HG03378 (cell line): ENCODE measurements at regions not wholly inside any gene's neighbourhood (a gene's known extent, or its start where the extent isn't known, plus 50 kb on each side); places are given as distances from the start of the nearest gene placed in this dataset.
"Not testable (repeated sequence)": the region's sequence is repeated elsewhere in the genome, so short reads cannot be mapped to it uniquely, and the experiment has no call there.

ENCODE experiments used
- ATAC-seq: cut with Tn5 transposase; IDR thresholded peaks from one replicate; pipeline ENCODE4 v1.9.1; 2021; ENCODE audit warnings: mild to moderate bottlenecking, moderate library complexity; ENCODE audit not compliant: unreplicated experiment

DNA sequence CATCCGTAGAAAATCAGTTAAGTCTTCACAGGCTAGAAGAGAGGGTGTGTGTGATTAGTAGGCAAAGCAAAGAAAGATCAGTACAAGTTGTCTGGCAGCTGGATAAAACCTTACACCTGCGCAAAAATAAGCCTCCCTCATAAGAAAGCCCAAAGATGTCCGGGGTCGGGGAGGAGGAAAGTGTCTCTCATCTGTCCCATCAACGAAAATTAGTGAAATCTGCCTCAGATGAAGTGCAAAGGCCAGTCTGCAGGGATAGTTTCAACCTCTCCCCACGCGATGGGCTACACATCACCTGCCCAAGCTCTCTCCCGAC is 333.9 kb downstream of the SRGAP2C start:
- ATAC-seq = no peak

GRCh38 chr1:121519042-121519755 is 334.4 kb downstream of the SRGAP2C start:
- peak; percentile 38 for ATAC-seq

GRCh38 chr1:121519756-121520286 is 335.0 kb downstream of the SRGAP2C start:
- not testable (repeated sequence) for ATAC-seq

DNA sequence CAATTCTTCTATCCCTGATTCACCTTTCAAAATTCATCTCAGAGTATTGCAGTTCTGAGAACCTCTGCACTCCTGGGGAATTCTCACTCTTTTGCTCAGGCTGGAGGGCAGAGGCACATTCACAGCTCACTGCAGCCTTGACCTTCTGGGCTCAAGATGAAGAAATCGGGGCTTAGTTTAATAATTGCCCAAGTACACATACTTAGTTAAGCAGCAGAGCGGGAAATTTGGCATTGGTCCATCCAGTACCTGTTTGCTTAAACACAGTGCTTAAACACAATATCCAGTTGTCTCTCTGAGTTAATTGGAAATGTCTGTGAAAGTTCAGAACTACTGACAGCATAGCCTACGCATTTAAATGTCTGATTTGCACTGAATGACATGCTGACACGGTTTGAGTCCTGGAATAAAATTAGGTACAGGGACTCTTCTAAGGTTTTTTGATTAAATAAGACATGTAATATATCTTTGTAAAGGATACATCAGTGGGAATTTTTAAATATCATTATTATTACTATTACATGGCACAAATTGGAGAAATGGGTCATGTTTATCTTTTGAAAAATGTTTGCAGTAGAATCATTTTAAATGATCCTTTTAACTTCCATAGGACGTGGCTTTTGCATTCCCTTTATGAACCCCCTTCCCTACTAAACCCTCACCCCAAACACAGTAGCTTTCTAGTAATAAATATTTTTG is 337.4 kb downstream of the SRGAP2C start:
- ATAC-seq = no peak

DNA sequence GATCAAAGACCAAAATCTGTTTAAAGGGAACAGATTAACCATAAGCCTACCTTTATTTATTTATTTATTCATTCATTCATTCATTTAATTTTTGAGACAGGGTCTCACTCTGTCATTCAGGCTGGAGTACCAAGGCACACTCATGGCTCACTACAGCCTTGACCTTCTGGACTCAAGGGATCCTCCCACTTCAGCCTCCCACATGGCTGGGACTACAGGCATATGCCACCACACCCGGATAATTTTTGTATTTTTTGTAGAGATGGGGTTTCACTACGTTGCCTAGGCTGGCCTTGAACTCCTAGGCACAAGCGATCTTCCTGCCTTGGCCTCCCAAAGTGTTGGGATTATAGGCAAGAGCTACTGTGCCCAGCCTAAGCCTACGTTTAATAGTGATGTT is 338.3 kb downstream of the SRGAP2C start:
- ATAC-seq = not testable (repeated sequence)

DNA sequence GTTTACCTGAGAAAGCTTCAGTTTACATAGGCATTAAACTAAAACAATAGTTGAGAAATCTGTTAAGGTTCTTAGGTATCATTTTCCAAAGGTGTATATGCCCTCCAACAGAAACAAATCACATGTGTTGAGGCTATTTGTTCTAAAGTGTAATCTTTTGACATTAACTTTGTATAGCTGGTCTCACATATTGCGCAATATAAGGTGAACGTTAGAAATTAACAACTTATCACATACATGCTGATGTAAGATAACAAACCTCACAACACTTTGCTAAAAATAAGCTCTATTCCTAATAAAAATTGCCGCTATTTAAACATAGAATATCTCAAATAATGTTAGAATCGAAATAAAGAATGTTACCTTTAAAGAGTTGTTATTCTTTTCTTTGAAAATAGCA is 340.6 kb downstream of the SRGAP2C start:
- ATAC-seq = no peak

- not testable (repeated sequence) for ATAC-seq
Measured at GRCh38 chr1:121528958-121529357, 344.2 kb downstream of the SRGAP2C start.

DNA sequence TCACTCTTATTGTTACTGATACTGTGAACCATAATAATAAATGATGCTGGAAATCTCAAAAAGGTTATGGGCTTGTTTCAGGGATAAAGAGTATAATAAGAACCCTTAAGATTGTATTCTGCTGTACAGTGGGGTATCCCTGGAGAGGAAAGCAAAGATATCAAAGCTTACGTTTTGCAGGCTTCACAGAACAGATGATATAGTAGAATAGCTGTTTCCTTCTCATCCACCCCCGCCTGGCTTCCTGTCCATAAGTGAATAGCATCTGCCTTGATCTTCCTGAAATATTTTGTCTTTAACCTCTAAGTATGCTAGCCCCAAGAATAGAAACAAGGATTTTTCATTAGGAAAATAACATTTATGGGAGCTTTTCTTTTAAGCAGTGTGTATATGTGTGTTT is 345.3 kb downstream of the SRGAP2C start:
- not testable (repeated sequence) for ATAC-seq

DNA sequence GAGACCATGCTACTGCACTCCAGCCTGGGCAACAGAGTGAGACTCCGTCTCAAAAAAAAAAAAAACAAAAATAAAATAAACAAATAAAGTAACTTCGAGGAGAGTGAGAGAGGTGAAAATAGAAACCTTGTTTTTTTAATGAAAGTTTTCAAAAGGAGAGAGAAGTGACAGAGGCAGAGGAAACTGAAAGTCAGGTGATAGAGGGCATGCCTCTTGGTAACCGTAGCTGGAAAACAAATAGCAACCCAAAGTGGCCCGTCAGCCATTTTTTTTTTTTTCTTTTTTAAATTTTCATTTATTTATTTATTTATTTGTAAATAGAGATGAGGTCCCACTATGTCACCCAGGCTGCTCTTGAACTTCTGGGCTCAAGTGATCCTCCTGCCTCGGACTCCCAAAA is 347.0 kb downstream of the SRGAP2C start:
- ATAC-seq = not testable (repeated sequence)

- ATAC-seq = not testable (repeated sequence)
Measured at GRCh38 chr1:121538148-121538547, 353.4 kb downstream of the SRGAP2C start.

DNA sequence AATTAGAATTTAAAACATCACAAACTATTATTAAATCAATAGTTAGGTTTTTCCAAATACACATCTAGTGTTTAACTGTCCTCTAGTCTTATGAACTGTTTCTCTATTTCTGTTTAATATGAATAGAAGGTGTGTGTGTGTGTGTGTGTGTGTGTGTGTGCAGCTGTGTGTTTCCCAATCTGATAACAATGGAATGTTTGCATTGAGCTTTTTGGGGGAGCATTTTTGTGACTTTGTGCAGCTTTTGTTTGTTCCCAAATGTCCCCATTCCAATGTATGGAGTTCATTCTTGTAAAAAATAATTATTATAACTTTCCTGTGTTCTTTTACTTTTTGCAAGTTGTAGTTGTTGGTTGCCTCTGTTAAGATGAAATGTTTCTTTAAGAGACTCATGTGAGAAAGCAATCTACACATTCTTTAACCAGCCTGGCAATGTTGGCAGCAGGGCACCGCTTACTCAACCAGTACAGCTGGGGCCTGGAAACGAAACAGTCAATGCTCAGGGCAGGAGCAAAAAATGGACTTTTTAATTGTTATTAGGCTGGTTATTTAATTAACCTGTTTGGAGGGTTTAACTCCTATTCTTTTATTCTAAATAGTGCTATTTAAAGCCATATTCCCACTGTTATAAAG is 354.3 kb downstream of the SRGAP2C start:
- no peak for ATAC-seq

DNA sequence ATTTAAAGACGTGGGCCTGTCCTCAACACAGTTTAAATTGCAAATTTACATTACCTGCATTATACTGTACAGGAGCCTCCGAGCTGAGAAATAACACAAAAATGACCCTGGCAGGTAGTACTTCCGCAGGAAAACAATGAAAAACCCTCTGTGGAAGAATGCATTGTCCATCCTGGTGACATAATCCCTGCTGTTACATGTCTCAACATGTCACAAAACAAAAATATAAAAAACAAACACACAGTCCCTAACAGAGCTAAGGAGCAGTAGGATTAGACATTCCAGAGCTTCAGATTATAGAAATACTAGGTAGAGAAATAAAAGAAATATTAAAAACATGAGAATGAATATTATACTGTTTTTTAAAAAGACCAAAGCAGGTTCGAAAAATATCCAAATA is 359.2 kb downstream of the SRGAP2C start:
- ATAC-seq = not testable (repeated sequence)

DNA sequence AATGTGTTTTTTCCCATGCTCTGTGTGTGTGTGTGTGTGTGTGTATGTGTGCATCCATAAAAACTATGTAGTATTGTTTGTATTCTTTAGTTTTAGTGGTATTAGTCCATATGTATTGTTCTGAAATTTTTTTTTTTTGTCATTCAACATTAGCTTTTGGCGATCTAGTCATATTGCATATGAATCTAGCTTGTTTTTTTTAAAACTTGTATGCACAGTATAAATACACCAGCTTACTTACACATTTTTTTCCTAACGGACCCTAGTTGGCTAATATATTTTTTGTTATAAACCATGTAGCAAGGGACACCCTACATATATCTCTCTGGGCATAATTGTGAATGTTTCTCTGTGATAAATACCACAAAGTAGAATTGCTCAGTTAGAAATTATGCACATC is 359.7 kb downstream of the SRGAP2C start:
- no peak for ATAC-seq

GRCh38 chr1:121545899-121546298 is 361.1 kb downstream of the SRGAP2C start:
- not testable (repeated sequence) for ATAC-seq

DNA sequence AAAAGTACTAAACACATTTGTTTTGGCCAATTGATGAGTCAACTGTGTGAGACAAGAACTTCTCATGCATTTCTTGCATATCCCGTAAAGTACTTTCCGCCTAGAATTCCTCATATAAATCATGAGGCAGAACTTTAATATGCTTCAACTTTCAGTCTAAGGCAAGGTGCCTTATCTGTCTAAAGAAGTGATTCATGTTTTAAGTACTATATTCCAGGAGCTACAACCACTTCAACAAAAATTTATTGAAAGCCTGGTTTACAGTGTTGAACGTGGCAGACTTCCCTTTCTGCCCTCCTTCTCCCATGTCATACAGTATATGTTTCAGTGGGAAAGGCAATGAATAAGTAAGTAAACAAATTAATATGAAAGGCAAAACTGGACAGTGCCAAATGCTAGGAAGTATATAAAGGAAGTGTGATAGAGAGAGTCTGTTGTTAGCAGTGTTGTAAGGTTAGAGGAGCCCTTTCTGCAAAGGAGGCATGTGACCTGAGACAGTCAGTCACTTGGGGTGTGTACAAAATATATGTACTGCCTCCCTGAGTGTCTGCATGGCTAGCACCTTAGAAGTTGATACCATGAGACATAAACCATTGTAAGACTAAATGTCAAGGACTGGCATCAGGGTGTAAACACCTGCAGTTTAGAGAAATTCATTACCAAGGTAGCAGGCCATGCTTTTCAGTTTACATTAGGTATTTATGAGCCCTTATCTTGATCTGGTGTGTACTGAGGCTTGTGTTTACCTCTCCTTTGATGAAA is 362.2 kb downstream of the SRGAP2C start:
- no peak for ATAC-seq

GRCh38 chr1:121547726-121548125 is 363.0 kb downstream of the SRGAP2C start:
- ATAC-seq = not testable (repeated sequence)

- not testable (repeated sequence) for ATAC-seq
Measured at GRCh38 chr1:121550817-121551216, 366.0 kb downstream of the SRGAP2C start.

DNA sequence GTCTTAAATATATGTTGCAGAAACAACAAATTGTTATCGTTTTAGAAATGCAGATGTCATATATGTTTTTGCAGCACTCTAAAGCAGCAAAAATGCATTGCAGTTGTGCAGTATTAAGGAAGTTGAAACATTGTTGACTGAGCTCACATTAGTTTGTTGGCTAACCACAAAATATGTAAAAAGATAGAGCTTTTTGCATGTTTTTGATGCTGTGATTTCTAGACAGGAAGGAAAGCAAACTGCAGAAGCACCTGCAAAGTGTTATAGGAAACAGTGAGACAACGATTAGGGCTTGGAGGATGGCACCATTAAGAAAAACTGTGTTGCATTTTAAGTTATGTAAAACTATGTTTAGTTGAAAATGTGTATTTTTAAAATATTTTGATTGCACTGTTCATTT is 366.7 kb downstream of the SRGAP2C start:
- not testable (repeated sequence) for ATAC-seq

- ATAC-seq = not testable (repeated sequence)
Measured at GRCh38 chr1:121556560-121556959, 371.8 kb downstream of the SRGAP2C start.

DNA sequence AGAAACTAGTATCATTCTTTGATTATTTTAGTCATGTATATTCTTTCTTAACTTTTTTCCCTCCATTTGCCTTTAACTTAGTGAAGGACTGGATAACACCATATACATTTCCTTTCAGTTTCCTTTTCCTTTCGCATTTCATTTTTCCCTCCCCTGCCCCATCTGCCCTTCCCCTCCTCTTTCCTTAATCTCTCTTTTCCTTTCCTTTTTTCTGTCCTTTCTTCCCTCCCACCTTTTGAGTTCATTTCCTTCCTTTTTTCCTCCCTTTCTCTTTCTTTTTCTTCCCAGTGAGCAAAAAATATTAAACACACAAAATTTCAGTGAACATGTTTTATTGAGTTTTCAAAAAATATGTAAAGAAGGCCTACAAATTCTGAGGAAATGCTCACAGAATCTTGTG is 373.3 kb downstream of the SRGAP2C start:
- not testable (repeated sequence) for ATAC-seq

GRCh38 chr1:121558514-121558913 is 373.7 kb downstream of the SRGAP2C start:
- ATAC-seq = no peak
